PC-9 (cell line): ENCODE measurements at regions not wholly inside any gene's neighbourhood (a gene's known extent, or its start where the extent isn't known, plus 50 kb on each side); places are given as distances from the start of the nearest gene placed in this dataset.
"Not testable (repeated sequence)": the region's sequence is repeated elsewhere in the genome, so short reads cannot be mapped to it uniquely, and the experiment has no call there.

Experiments
- BruUV-seq: library from RNA; stranded (reverse); fragments of 400-500 nt; replicated peaks from 2 replicates; lab custom pipeline; 2021; lab: Mats Ljungman, UMichigan
- CTCF ChIA-PET: fragments of 300-600 bp; sonication (Branson Sonifier 250); formaldehyde crosslinking; loops from one replicate; lab custom pipeline; 2022; ENCODE audit warnings: antibody characterized with exemption; lab: Charles Lee
- POLR2A ChIA-PET: fragments of 300-600 bp; sonication (Branson Sonifier 250); formaldehyde crosslinking; loops from one replicate; lab custom pipeline; 2022; ENCODE audit warnings: antibody characterized with exemption; ENCODE audit not compliant: unreplicated experiment; lab: Charles Lee
- DNase-seq, 2 experiments: peaks; one replicate each; pipeline versions ENCODE4 v3.0.0 to v3.0.0-alpha.2; 2015 to 2022; ENCODE audit warnings: mixed read lengths in 1 of 2
- H2AFZ ChIP-seq: fragments of 200-600 bp; sonication (generic); 2 replicates; pipeline ENCODE4 v1.8.1; 2017; ENCODE audit warnings: antibody characterized with exemption
- H3F3A ChIP-seq: fragments of 200-600 bp; sonication (generic); 2 replicates; pipeline ENCODE4 v1.8.1; 2017; ENCODE audit warnings: antibody characterized with exemption, mild to moderate bottlenecking, low read depth; ENCODE audit not compliant: insufficient read depth
- H3K27ac ChIP-seq: fragments of 200-600 bp; sonication (generic); 2 replicates; pipeline ENCODE4 v1.6.1; 2016; ENCODE audit warnings: mixed run types
- H3K27me3 ChIP-seq: fragments of 200-600 bp; sonication (generic); 2 replicates; pipeline ENCODE4 v1.6.1; 2016; ENCODE audit warnings: low read depth, mixed run types; ENCODE audit not compliant: insufficient read depth
- H3K36me3 ChIP-seq: fragments of 200-600 bp; sonication (generic); 2 replicates; pipeline ENCODE4 v1.6.1; 2016; ENCODE audit warnings: low read depth, mixed run types
- H3K4me1 ChIP-seq: fragments of 200-600 bp; sonication (generic); replicated peaks from 2 replicates; pipeline ENCODE4 v1.6.1; 2016; ENCODE audit warnings: mixed run types; ENCODE audit not compliant: insufficient read depth
- H3K4me2 ChIP-seq: fragments of 200-600 bp; sonication (generic); 2 replicates; pipeline ENCODE4 v1.6.1; 2017; ENCODE audit warnings: mixed run types
- H3K4me3 ChIP-seq: fragments of 200-600 bp; sonication (generic); 2 replicates; pipeline ENCODE4 v1.6.1; 2016; ENCODE audit warnings: mixed run types
- H3K79me2 ChIP-seq: fragments of 200-600 bp; sonication (generic); 2 replicates; pipeline ENCODE4 v1.6.1; 2017; ENCODE audit warnings: low read depth, mixed run types
- H3K9me2 ChIP-seq: fragments of 200-600 bp; sonication (generic); 2 replicates; pipeline ENCODE4 v1.8.1; 2017; ENCODE audit warnings: mild to moderate bottlenecking; ENCODE audit not compliant: insufficient read depth
- H3K9me3 ChIP-seq: fragments of 200-600 bp; sonication (generic); 2 replicates; pipeline ENCODE4 v1.8.1; 2016; ENCODE audit warnings: low read depth; ENCODE audit not compliant: insufficient read depth
- H4K20me1 ChIP-seq: fragments of 200-600 bp; sonication (generic); 2 replicates; pipeline ENCODE4 v1.8.1; 2017; ENCODE audit not compliant: insufficient read depth
- EZH2 ChIP-seq: fragments of 200-600 bp; sonication (generic); IDR thresholded peaks from 2 replicates; pipeline ENCODE4 v1.8.0; 2017; ENCODE audit warnings: antibody characterized with exemption, low read depth
- intact Hi-C: fragments of 100-400 bp; cut with micrococcal nuclease; formaldehyde crosslinking; loops from one replicate; pipeline ENCODE4 v1.10.0; 2022; ENCODE audit not compliant: unreplicated experiment
- TF ChIP-seq, protein P1 (sequence below): fragments of 200-600 bp; sonication (generic); conservative IDR thresholded peaks from 2 replicates; pipeline ENCODE4 v1.6.1; 2017; ENCODE audit warnings: mixed run types, antibody characterized with exemption, mild to moderate bottlenecking, moderate library complexity

DNA sequence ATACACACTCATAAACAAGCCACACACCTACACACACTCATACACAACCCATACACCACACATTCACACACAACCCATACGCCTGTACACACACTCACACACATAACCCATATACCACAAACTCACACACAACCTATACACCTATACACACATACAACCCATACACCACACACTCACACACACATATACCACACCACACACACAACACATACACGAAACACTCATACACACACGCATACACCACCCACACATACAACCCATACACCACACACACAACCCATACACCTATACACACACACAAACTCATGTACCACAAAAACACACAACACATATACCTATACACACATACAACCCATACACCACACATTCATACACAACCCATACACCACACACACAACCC lies 164.3 kb downstream of the TMEM121 start:
- no peaks in the 10 kb centered on the region for H3K27me3 ChIP-seq
- peaks cover 4% of the 10 kb centered on the region; the same call in 1 of the 2 replicates for H3K9me3 ChIP-seq
- H3K4me1 ChIP-seq = no peaks in the 10 kb centered on the region
- no peak for TF ChIP-seq EZH2
- TF ChIP-seq, protein P1, sequence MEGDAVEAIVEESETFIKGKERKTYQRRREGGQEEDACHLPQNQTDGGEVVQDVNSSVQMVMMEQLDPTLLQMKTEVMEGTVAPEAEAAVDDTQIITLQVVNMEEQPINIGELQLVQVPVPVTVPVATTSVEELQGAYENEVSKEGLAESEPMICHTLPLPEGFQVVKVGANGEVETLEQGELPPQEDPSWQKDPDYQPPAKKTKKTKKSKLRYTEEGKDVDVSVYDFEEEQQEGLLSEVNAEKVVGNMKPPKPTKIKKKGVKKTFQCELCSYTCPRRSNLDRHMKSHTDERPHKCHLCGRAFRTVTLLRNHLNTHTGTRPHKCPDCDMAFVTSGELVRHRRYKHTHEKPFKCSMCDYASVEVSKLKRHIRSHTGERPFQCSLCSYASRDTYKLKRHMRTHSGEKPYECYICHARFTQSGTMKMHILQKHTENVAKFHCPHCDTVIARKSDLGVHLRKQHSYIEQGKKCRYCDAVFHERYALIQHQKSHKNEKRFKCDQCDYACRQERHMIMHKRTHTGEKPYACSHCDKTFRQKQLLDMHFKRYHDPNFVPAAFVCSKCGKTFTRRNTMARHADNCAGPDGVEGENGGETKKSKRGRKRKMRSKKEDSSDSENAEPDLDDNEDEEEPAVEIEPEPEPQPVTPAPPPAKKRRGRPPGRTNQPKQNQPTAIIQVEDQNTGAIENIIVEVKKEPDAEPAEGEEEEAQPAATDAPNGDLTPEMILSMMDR = no peak
- peaks cover 15% of the 10 kb centered on the region; the same call in 1 of the 2 replicates for H3F3A ChIP-seq
- no peak overlapping the region for H3K4me3 ChIP-seq
- POLR2A ChIA-PET = no interaction called here
- no peak overlapping the region for H3K27ac ChIP-seq
- no TSS peak for BruUV-seq
- no peaks in the 10 kb centered on the region for H3K36me3 ChIP-seq
- intact Hi-C loops = no loop called here
- no peaks in the 10 kb centered on the region for H4K20me1 ChIP-seq
- no peaks in the 10 kb centered on the region for H3K9me2 ChIP-seq
- H3K4me2 ChIP-seq = no peak overlapping the region
- CTCF ChIA-PET = no interaction called here
- no peak overlapping the region for H2AFZ ChIP-seq
- H3K79me2 ChIP-seq = no peaks in the 10 kb centered on the region
- no peak for DNase-seq

DNA sequence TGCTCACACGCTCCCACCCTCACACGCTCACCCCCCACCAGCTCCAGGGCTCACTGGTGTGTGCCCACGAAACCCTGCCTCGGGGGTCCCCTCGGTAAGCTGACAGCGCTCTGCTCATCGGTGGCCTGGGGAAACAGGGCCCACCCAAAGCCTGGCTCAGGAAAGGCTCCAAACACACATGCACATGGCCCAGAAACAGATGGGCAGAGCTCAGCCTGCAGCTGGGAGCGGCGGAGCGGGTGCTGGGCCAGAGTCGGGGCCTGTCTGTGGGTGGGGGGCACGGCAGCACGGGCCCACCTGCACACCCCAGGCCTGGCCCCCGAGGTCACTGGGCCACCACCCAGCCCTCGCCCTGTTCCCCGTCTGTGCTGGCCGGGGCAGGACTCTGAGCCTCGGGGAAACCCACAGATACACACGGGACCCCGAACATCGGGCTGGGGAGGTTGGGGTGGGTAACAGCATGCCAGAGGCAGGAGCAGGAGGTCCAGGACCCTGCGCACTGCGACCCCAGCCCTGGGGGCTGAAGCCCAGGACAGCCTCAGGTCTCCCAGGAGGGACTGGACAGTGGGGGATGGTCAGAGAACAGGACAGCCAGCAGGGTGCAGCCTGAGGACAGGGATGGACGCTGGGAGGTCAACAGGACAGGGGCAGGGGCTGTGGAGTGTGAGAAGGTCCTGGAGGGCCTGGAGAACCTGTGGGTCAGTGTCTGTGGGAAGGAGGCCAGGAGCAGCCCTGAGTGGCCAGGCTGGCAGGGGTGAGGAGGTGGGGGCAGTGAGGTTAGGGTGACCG lies 165.1 kb downstream of the TMEM121 start:
- H3K27ac ChIP-seq, H3K79me2 ChIP-seq, H3K4me1 ChIP-seq, H2AFZ ChIP-seq, intact Hi-C loops, POLR2A ChIA-PET, H3K9me3 ChIP-seq, H4K20me1 ChIP-seq, BruUV-seq, H3K36me3 ChIP-seq, H3K9me2 ChIP-seq, H3K4me2 ChIP-seq, DNase-seq, H3K4me3 ChIP-seq, CTCF ChIA-PET, H3K27me3 ChIP-seq: not testable (repeated sequence)
- peaks cover 15% of the 10 kb centered on the region; the same call in 1 of the 2 replicates for H3F3A ChIP-seq

DNA sequence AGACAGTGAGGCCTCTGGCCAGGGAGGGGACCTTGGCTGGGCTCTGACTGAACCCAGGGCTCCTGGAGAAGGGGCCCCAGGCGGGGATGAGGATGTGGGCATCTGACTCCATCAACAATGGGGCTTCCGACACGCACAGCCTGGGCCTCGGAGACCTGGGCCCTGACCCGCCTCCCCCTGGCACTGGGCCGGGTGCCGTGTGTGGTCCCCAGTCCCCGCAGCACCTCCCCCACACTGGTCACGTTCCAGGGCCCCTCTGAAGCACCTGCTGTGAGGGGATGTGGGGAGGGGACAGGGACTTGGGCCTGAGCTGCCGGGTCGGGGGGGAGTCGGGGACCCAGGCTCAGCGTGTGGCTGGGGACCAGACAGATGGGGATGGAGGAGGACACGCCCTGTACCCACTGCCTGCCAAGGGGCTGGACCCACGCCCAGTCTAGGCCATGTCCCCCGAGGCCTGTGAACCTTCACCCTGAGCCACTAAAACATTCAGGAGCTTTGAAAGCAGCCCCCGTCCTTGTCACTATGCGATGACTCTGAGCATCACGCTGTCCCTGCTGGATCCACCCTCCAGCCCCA lies 165.8 kb downstream of the TMEM121 start:
- H3K27ac ChIP-seq, BruUV-seq, H2AFZ ChIP-seq: not testable (repeated sequence)

DNA sequence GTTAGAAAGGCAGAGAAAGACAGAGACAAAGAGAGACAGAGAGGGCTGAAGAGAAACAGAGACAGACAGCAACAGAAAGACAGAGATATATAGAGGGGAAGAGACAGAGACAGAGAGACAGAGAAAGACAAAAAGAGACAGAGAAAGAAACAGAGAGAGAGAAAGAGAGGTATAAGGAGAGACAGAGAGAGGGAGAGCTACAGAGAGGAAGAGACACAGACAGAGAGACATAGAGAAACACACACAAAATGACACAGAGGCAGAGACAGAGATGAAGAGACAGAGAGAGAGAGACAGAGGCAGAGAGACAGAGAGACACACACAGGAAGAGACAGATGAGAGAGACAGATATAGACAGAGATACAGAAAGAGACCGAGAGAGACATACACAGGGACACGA lies 168.6 kb downstream of the TMEM121 start:
- H3K36me3 ChIP-seq = no peaks in the 10 kb centered on the region
- H3K4me3 ChIP-seq = no peak overlapping the region
- H3K9me3 ChIP-seq = peaks cover 4% of the 10 kb centered on the region; the same call in 1 of the 2 replicates
- no peaks in the 10 kb centered on the region for H3K9me2 ChIP-seq
- ChIA-PET CTCF (no interaction called here), POLR2A (no interaction called here)
- H3F3A ChIP-seq = peaks cover 15% of the 10 kb centered on the region; the same call in 1 of the 2 replicates
- TF ChIP-seq, protein P1 = no peak
- H3K27me3 ChIP-seq = no peaks in the 10 kb centered on the region
- H3K79me2 ChIP-seq = no peaks in the 10 kb centered on the region
- H2AFZ ChIP-seq = no peak overlapping the region
- no TSS peak for BruUV-seq
- no peak overlapping the region for H3K27ac ChIP-seq
- DNase-seq = no peak
- intact Hi-C loops = no loop called here
- no peak overlapping the region for H3K4me2 ChIP-seq
- H4K20me1 ChIP-seq = no peaks in the 10 kb centered on the region
- H3K4me1 ChIP-seq = no peaks in the 10 kb centered on the region

More for the DNA sequence above, 165.8 kb downstream of the TMEM121 start:
- H3K9me2 ChIP-seq, H4K20me1 ChIP-seq, CTCF ChIA-PET, H3K79me2 ChIP-seq, H3K4me1 ChIP-seq, H3K36me3 ChIP-seq, H3K4me2 ChIP-seq, POLR2A ChIA-PET, intact Hi-C loops, DNase-seq, H3K9me3 ChIP-seq, H3K4me3 ChIP-seq, H3K27me3 ChIP-seq: not testable (repeated sequence)
- H3F3A ChIP-seq = peaks cover 15% of the 10 kb centered on the region; the same call in 1 of the 2 replicates

DNA sequence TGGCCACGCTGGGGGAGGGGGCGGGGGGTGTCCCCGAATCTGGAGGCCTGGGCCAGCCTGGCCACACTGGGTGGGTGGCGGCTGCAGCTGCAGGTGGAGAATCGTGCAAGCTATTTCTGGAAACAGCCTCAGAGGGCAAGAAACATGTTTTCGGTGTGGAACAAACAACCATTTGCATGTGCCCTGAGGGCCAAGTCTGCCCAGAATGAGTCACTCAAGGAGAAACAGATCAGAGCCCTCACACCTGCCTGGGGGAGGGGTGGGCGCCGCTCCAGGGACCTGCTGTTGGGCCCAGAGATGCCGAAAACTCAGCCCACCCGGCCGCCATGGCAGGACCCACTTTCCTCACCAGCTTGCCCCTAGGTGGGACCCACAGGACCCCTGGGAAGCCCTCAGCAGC lies 170.0 kb downstream of the TMEM121 start:
- H3K27ac ChIP-seq, H3K9me2 ChIP-seq, H3K4me3 ChIP-seq, H3K27me3 ChIP-seq, intact Hi-C loops, H2AFZ ChIP-seq, POLR2A ChIA-PET, H3F3A ChIP-seq, H3K9me3 ChIP-seq, H3K4me1 ChIP-seq, CTCF ChIA-PET, H3K79me2 ChIP-seq, DNase-seq, H3K36me3 ChIP-seq, H4K20me1 ChIP-seq, H3K4me2 ChIP-seq, BruUV-seq: not testable (repeated sequence)

DNA sequence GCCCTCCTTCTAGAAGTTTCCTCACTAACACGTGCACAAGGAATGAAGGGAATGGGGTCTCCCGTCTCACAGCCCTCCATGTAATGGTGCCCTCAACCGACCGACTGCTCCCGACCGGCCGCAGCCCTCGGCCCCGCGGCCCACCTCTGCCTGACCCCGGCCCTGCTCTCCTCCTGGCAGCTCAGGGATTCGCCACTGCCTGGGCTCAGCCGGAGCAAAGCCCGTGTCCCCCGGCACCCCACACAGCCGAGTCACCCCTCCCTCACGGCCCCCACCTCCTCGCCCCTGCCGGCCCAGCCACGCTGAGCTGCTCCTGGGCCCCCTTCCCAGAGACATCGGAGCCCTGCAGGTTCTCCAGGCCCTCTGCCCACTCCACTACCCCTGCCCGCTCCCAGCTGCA lies 171.0 kb downstream of the TMEM121 start:
- H3K79me2 ChIP-seq, BruUV-seq, H3K36me3 ChIP-seq, H3K4me3 ChIP-seq, POLR2A ChIA-PET, H3K9me3 ChIP-seq, H4K20me1 ChIP-seq, H2AFZ ChIP-seq, H3K4me1 ChIP-seq, H3K4me2 ChIP-seq, DNase-seq, H3K27ac ChIP-seq, H3K9me2 ChIP-seq, H3K27me3 ChIP-seq, intact Hi-C loops, CTCF ChIA-PET, H3F3A ChIP-seq: not testable (repeated sequence)
